ENCODE measurements at regions not wholly inside any gene's neighbourhood (a gene's known extent, or its start where the extent isn't known, plus 50 kb on each side); places are given as distances from the start of the nearest gene placed in this dataset.

- TF ChIP-seq POLR2A (IDR thresholded peaks at IDR 0.05), result no peak
- TF ChIP-seq CTCF (IDR thresholded peaks at IDR 0.05), result no peak
- no peak for TF ChIP-seq EP300 (IDR thresholded peaks at IDR 0.05)
Measured at GRCh38 chr17:77326636-77327035, 185.9 kb downstream of the SEC14L1 start.
